ENCODE measurements at regions not wholly inside any gene's neighbourhood (a gene's known extent, or its start where the extent isn't known, plus 50 kb on each side); places are given as distances from the start of the nearest gene placed in this dataset.

DNA sequence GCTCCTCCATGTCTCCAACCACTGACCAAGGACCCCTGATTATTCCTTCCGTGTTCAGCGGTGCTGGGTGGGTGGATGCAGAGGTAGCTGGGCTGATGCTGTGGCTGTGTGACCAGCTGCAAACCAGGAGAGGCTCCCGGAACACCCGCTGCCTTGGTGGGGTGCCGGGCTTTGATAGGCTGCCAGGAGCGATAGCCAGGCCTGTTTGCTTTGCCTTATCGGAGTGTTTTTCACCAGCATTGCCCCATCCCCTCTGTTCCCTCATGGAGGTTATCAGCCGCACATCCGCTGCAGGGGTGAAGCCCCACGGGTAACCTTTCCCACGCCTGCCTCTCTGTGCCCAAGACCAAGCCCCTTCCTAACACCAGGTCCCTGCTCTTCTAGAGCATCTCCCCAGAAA is 354.3 kb downstream of the C16orf95 start:
- no peak overlapping the region for H3K27ac ChIP-seq
- peaks cover 0 to 4% (median 0%) of the 10 kb centered on the region in 4 donors for H3K4me1 ChIP-seq
- DNase-seq: no peak
- TF ChIP-seq, protein P1, sequence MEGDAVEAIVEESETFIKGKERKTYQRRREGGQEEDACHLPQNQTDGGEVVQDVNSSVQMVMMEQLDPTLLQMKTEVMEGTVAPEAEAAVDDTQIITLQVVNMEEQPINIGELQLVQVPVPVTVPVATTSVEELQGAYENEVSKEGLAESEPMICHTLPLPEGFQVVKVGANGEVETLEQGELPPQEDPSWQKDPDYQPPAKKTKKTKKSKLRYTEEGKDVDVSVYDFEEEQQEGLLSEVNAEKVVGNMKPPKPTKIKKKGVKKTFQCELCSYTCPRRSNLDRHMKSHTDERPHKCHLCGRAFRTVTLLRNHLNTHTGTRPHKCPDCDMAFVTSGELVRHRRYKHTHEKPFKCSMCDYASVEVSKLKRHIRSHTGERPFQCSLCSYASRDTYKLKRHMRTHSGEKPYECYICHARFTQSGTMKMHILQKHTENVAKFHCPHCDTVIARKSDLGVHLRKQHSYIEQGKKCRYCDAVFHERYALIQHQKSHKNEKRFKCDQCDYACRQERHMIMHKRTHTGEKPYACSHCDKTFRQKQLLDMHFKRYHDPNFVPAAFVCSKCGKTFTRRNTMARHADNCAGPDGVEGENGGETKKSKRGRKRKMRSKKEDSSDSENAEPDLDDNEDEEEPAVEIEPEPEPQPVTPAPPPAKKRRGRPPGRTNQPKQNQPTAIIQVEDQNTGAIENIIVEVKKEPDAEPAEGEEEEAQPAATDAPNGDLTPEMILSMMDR (IDR thresholded peaks at IDR 0.05): no peak
- H3K27me3 ChIP-seq: peaks cover 0 to 22% of the 10 kb centered on the region in 2 donors
- intact Hi-C loops (cut with DNase I; ENCODE audit: low total_unique reads): no loop called here
- H3K36me3 ChIP-seq: no peaks in the 10 kb centered on the region
- H3K4me3 ChIP-seq: no peak overlapping the region
- H3K9me3 ChIP-seq: no peaks in the 10 kb centered on the region

DNA sequence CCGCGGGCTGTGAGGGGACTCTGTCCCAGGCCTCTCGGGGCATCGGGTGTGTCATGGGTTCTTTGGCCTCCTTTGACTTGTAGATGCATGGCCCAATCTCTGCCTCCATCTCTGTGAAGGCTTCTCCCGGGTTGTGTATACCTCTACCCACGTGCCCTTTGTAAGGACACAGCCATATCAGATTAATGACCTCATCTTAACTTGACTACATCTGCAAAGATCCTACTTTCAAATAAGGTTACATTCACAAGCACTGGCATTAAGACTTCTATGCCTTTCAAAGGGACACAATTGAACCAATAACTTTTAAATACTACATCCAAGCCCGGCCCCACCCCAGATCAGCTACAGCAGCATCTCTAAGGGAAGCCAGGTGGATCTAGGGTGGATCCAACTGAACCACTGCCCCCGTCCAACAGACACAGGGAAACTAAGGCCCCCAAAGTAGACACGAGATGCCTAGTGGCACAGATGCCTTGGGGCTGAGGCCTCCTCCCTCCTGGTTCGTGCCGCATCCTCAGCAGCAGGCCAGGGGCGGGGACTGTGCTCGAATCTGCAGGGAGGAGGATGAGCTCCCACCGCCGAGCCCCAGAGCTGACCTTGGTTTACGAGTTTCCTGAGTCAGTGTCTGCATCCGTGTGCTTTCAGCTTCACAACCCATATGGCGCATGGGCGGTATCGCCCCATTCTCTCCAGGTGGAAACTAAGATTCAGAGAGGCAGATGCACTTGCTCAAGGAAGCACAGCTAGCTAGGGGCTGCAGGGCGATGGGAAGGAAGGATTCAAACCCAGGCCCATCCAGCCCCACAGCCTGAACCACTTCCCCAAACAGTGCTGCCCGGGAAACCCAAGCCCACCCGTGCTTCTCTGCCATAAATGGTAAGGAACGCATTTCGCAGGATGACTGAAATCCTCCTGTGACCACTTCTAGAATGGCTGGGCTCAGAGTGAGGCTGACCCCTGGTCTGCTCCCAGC is 353.3 kb downstream of the C16orf95 start:
- intact Hi-C loops (cut with DNase I; ENCODE audit: low total_unique reads): no loop called here
- no peak for DNase-seq
- Histone ChIP-seq H3K27ac (no peak overlapping the region), H3K27me3 (peaks cover 0 to 17% of the 10 kb centered on the region in 2 donors), H3K4me3 (no peak overlapping the region), H3K9me3 (no peaks in the 10 kb centered on the region), H3K36me3 (no peaks in the 10 kb centered on the region), H3K4me1 (peaks cover 0 to 4% (median 0%) of the 10 kb centered on the region in 4 donors)
- TF ChIP-seq, protein P1 (IDR thresholded peaks at IDR 0.05): no peak

DNA sequence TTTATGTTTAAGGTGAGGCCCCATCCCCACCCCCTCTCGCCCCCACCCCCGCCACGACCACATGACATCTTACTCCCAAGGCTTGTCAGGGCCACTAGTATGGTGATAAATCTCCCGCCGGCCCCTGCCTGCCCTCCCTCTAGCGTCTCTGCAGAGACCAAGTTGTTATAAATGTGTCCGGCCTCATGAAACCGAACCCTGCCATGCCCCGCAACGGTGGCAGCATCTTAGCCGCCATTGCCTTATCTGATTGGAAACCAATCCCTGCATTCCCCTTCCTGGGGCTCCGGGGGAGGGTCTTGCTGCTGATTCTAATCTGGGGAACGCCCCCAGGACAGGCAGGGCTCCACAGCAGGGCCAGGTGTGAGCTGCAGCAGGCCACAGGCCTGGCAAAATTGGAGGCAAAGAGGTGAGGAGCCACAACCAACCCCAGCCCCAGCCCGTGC is 352.4 kb downstream of the C16orf95 start:
- H3K9me3 ChIP-seq: no peaks in the 10 kb centered on the region
- DNase-seq: no peak
- intact Hi-C loops (cut with DNase I; ENCODE audit: low total_unique reads): no loop called here
- H3K4me3 ChIP-seq: no peak overlapping the region
- peaks cover 0 to 17% of the 10 kb centered on the region in 2 donors for H3K27me3 ChIP-seq
- no peaks in the 10 kb centered on the region for H3K36me3 ChIP-seq
- H3K4me1 ChIP-seq: peaks cover 0 to 4% (median 0%) of the 10 kb centered on the region in 4 donors
- no peak overlapping the region for H3K27ac ChIP-seq
- TF ChIP-seq, protein P1 (IDR thresholded peaks at IDR 0.05): no peak

DNA sequence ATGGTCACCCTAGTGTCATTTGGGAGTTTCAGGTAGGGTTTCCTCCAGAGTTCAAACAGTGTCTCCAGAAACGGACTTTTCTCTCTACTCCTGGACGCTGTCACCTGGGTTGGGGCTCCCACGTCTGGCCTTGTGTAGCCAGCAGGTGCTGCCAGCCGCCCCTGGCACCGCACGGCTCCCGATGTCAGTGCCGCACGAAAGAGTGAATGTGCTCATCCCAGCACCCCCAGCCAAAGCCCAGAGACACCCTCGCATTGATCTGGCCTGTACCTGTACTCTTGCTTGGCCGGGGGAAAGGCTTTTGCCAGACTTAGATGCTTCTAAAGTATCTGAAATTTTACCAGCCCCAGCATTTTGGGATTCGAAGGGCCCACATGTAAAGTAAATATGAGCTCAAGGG is 351.9 kb downstream of the C16orf95 start:
- Histone ChIP-seq H3K27ac (no peak overlapping the region), H3K4me3 (no peak overlapping the region), H3K36me3 (no peaks in the 10 kb centered on the region), H3K4me1 (peaks cover 0 to 4% (median 0%) of the 10 kb centered on the region in 4 donors), H3K27me3 (peaks cover 0 to 14% of the 10 kb centered on the region in 2 donors), H3K9me3 (no peaks in the 10 kb centered on the region)
- DNase-seq: no peak
- TF ChIP-seq, protein P1 (IDR thresholded peaks at IDR 0.05): no peak
- intact Hi-C loops (cut with DNase I; ENCODE audit: low total_unique reads): no loop called here

DNA sequence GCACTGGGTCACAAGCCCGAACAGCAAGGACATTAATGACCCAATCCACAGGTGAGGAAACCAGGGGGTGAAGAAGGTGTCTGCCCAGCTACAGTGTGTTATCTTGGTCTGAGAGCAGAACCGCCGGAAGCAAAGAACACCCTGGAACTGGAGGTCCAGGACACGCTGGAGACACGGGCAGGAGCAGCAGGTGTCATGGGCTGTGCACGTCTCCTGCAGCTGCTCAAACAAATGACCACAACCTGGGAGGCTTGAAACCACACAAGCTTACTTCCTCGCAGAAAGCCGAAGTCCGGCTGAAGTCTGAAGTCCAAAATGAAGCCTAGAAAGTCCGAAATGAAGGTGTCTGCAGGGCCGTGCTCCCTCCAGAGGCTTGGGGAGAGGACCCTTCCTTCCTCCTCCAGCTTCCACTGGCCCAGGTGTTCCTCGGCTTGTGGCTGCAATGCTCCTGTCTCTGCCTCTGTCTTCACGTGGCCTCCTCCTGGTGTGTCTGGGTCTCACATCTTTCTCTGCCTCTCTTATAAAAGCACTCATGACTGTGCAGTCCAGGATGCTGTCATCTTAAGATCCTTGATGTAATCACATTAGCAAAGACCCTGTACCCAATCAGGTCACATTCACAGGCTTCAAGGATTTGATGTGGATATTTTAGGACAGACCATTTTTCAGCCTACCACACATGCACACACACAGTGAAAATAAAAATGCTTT is 351.2 kb downstream of the C16orf95 start:
- H3K4me3 ChIP-seq: no peak overlapping the region
- TF ChIP-seq, protein P1 (IDR thresholded peaks at IDR 0.05): no peak
- intact Hi-C loops (cut with DNase I; ENCODE audit: low total_unique reads): no loop called here
- no peak overlapping the region for H3K27ac ChIP-seq
- no peaks in the 10 kb centered on the region for H3K9me3 ChIP-seq
- peaks cover 0 to 7% of the 10 kb centered on the region in 2 donors for H3K27me3 ChIP-seq
- H3K4me1 ChIP-seq: peaks cover 0 to 3% (median 0%) of the 10 kb centered on the region in 4 donors
- H3K36me3 ChIP-seq: no peaks in the 10 kb centered on the region
- DNase-seq: no peak
